ENCODE measurements at regions not wholly inside any gene's neighbourhood (a gene's known extent, or its start where the extent isn't known, plus 50 kb on each side); places are given as distances from the start of the nearest gene placed in this dataset.

DNA sequence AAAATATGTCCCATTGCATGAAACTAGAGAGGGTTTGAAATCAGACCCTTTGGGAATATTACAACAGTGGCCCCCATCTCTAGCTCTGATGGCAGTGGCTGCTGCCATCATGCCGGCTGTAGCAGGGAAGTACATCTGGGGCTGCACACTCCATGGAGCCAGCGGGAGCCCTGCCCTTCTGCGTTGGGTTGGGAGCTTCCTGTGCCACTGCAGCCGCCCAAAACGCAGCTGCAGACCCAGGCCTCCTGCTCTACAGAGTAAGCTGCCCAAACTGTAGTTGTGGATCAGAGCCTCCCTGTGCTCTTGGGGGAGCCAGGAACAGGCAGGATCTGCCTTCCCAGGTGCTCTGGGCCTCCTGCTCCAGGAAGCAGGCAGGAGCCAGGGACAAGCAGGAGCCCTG, 450.0 kb downstream of the HS3ST3B1 start:
- H3K9ac ChIP-seq (ENCODE audit: low read length), result no peak overlapping the region

DNA sequence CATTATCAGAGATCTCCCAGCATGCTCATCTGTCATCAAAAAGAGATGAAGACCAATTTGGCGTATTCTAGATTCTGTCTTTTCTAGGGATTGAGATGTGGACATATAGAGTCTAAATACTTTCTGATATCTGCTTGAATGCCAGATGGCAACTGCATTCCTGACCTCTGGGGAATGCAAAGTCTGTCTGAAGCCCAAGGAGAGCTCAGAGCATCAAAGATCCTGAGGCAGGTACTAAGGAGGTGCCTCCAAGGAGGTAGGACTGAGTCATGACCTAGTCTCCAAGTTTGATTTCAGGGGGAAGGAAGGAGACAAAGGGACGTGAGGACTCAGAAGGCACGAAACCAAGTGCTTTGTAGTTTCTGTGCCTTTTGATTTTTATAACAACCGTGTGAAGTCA, 448.4 kb downstream of the HS3ST3B1 start:
- H3K9me3 ChIP-seq (ENCODE audit: control insufficient read depth, insufficient read depth, low read depth, low read length), result no peaks in the 10 kb centered on the region

More for the DNA sequence above, 450.0 kb downstream of the HS3ST3B1 start:
- H3K27ac ChIP-seq (ENCODE audit: low read depth, low read length), result no peak overlapping the region
- no peaks in the 10 kb centered on the region for H3K27me3 ChIP-seq (ENCODE audit: control insufficient read depth, insufficient read depth, low read length)
- no peaks in the 10 kb centered on the region; the same call in 1 of the 2 replicates for H3K4me1 ChIP-seq (ENCODE audit: control insufficient read depth, insufficient read depth, low read length)
- H3K9me3 ChIP-seq (ENCODE audit: control insufficient read depth, insufficient read depth, low read depth, low read length), result no peaks in the 10 kb centered on the region
- H3K36me3 ChIP-seq (ENCODE audit: control insufficient read depth, insufficient read depth, low read length), result no peaks in the 10 kb centered on the region
- H3K4me3 ChIP-seq (ENCODE audit: low read depth, low read length), result no peak overlapping the region

GRCh38 chr17:14748036-14748710, 447.3 kb downstream of the HS3ST3B1 start:
- no peaks in the 10 kb centered on the region for H3K27me3 ChIP-seq (ENCODE audit: control insufficient read depth, insufficient read depth, low read length)
- no peak overlapping the region for H3K4me3 ChIP-seq (ENCODE audit: low read depth, low read length)
- H3K27ac ChIP-seq (ENCODE audit: low read depth, low read length), result no peak overlapping the region
- no peaks in the 10 kb centered on the region for H3K36me3 ChIP-seq (ENCODE audit: control insufficient read depth, insufficient read depth, low read length)
- H3K9me3 ChIP-seq (ENCODE audit: control insufficient read depth, insufficient read depth, low read depth, low read length), result no peaks in the 10 kb centered on the region
- H3K4me1 ChIP-seq (ENCODE audit: control insufficient read depth, insufficient read depth, low read length), result no peaks in the 10 kb centered on the region; the same call in 1 of the 2 replicates
- H3K9ac ChIP-seq (ENCODE audit: low read length), result no peak overlapping the region

More for the DNA sequence above, 448.4 kb downstream of the HS3ST3B1 start:
- no peaks in the 10 kb centered on the region for H3K27me3 ChIP-seq (ENCODE audit: control insufficient read depth, insufficient read depth, low read length)
- no peak overlapping the region for H3K27ac ChIP-seq (ENCODE audit: low read depth, low read length)
- no peaks in the 10 kb centered on the region for H3K36me3 ChIP-seq (ENCODE audit: control insufficient read depth, insufficient read depth, low read length)
- no peaks in the 10 kb centered on the region; the same call in 1 of the 2 replicates for H3K4me1 ChIP-seq (ENCODE audit: control insufficient read depth, insufficient read depth, low read length)
- no peak overlapping the region for H3K9ac ChIP-seq (ENCODE audit: low read length)
- no peak overlapping the region for H3K4me3 ChIP-seq (ENCODE audit: low read depth, low read length)

- Histone ChIP-seq H3K9me3 (ENCODE audit: control insufficient read depth, insufficient read depth, low read depth, low read length) (no peaks in the 10 kb centered on the region), H3K4me3 (ENCODE audit: low read depth, low read length) (no peak overlapping the region), H3K36me3 (ENCODE audit: control insufficient read depth, insufficient read depth, low read length) (no peaks in the 10 kb centered on the region), H3K9ac (ENCODE audit: low read length) (no peak overlapping the region), H3K4me1 (ENCODE audit: control insufficient read depth, insufficient read depth, low read length) (no peaks in the 10 kb centered on the region; the same call in 1 of the 2 replicates), H3K27ac (ENCODE audit: low read depth, low read length) (no peak overlapping the region), H3K27me3 (ENCODE audit: control insufficient read depth, insufficient read depth, low read length) (no peaks in the 10 kb centered on the region)
Measured at GRCh38 chr17:14747603-14747950, 446.7 kb downstream of the HS3ST3B1 start.

- Histone ChIP-seq H3K9me3 (ENCODE audit: control insufficient read depth, insufficient read depth, low read depth, low read length) (no peaks in the 10 kb centered on the region), H3K9ac (ENCODE audit: low read length) (no peak overlapping the region), H3K27ac (ENCODE audit: low read depth, low read length) (no peak overlapping the region), H3K36me3 (ENCODE audit: control insufficient read depth, insufficient read depth, low read length) (no peaks in the 10 kb centered on the region), H3K4me1 (ENCODE audit: control insufficient read depth, insufficient read depth, low read length) (no peaks in the 10 kb centered on the region; the same call in 1 of the 2 replicates), H3K4me3 (ENCODE audit: low read depth, low read length) (no peak overlapping the region), H3K27me3 (ENCODE audit: control insufficient read depth, insufficient read depth, low read length) (no peaks in the 10 kb centered on the region)
Measured at GRCh38 chr17:14746822-14747602, 446.1 kb downstream of the HS3ST3B1 start.

- no peaks in the 10 kb centered on the region for H3K9me3 ChIP-seq (ENCODE audit: control insufficient read depth, insufficient read depth, low read depth, low read length)
- H3K4me1 ChIP-seq (ENCODE audit: control insufficient read depth, insufficient read depth, low read length), result peaks cover 6% of the 10 kb centered on the region
- H3K36me3 ChIP-seq (ENCODE audit: control insufficient read depth, insufficient read depth, low read length), result no peaks in the 10 kb centered on the region
- H3K27me3 ChIP-seq (ENCODE audit: control insufficient read depth, insufficient read depth, low read length), result no peaks in the 10 kb centered on the region
- no peak overlapping the region for H3K4me3 ChIP-seq (ENCODE audit: low read depth, low read length)
- no peak overlapping the region for H3K9ac ChIP-seq (ENCODE audit: low read length)
- no peak overlapping the region for H3K27ac ChIP-seq (ENCODE audit: low read depth, low read length)
Measured at GRCh38 chr17:14745541-14745940, 444.7 kb downstream of the HS3ST3B1 start.

DNA sequence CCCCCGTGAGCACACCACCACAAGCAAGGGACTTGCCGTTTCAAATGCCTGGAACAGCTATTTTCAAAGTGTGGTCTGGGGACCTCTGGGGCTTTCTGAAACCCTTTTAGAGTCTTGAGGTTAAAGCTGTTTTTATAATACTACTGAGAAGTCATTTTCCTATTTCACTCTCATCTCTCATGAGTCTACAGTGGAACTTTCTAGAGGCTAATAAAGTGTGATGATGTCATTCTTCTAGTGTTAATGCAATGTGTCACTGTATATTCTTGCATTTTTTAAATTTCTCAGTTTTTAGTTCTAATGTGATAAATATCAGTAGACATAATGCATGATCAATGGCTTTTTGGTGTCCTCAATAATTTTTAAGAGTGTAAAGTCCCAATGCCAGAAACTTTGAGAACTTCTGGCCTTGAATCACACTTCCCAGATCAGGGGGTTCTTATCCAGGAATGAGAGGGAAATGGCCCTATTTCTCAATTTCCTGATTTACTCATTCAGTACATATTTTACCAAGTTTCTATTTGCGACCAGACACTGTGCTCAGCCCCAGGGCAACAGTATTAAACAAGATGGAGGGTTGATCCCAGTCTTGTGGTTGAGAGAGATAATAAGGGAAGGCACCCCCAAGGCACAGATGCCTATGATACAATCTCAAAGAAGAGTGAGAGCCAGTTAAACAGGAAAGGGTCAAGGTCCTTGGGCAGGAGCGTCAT, 444.0 kb downstream of the HS3ST3B1 start:
- H3K36me3 ChIP-seq (ENCODE audit: control insufficient read depth, insufficient read depth, low read length), result no peaks in the 10 kb centered on the region

DNA sequence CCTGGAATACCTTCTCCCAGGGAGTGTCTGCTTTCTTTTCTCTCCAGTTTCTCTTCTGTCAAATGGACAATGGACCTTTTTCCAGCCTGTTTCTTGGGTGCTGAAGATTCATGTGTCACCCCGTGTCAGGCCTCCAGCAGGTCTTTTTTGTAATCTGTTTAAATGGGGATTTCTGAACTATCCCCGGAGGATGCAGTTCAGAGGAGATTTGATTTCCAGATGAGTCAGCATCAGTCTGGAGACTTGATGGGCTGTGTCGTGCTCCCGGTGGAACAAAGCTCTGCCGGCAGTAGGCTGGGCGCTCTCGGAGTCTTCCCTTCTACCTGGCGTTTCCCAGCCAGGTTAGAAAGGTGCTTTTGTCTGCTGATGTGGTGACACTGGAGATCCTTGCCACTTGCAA, 440.6 kb downstream of the HS3ST3B1 start:
- Histone ChIP-seq H3K9me3 (ENCODE audit: control insufficient read depth, insufficient read depth, low read depth, low read length) (no peaks in the 10 kb centered on the region), H3K4me1 (ENCODE audit: control insufficient read depth, insufficient read depth, low read length) (peaks cover 15% of the 10 kb centered on the region), H3K9ac (ENCODE audit: low read length) (no peak overlapping the region), H3K27ac (ENCODE audit: low read depth, low read length) (no peak overlapping the region), H3K36me3 (ENCODE audit: control insufficient read depth, insufficient read depth, low read length) (no peaks in the 10 kb centered on the region), H3K27me3 (ENCODE audit: control insufficient read depth, insufficient read depth, low read length) (no peaks in the 10 kb centered on the region), H3K4me3 (ENCODE audit: low read depth, low read length) (no peak overlapping the region)

More for the DNA sequence above, 444.0 kb downstream of the HS3ST3B1 start:
- no peak overlapping the region for H3K4me3 ChIP-seq (ENCODE audit: low read depth, low read length)
- no peaks in the 10 kb centered on the region for H3K27me3 ChIP-seq (ENCODE audit: control insufficient read depth, insufficient read depth, low read length)
- no peak overlapping the region for H3K9ac ChIP-seq (ENCODE audit: low read length)
- H3K4me1 ChIP-seq (ENCODE audit: control insufficient read depth, insufficient read depth, low read length), result peaks cover 8% of the 10 kb centered on the region
- H3K9me3 ChIP-seq (ENCODE audit: control insufficient read depth, insufficient read depth, low read depth, low read length), result no peaks in the 10 kb centered on the region
- no peak overlapping the region for H3K27ac ChIP-seq (ENCODE audit: low read depth, low read length)

GRCh38 chr17:14739656-14740431, 439.0 kb downstream of the HS3ST3B1 start:
- Histone ChIP-seq H3K9me3 (ENCODE audit: control insufficient read depth, insufficient read depth, low read depth, low read length) (no peaks in the 10 kb centered on the region), H3K4me1 (ENCODE audit: control insufficient read depth, insufficient read depth, low read length) (peaks cover 15% of the 10 kb centered on the region), H3K4me3 (ENCODE audit: low read depth, low read length) (no peak overlapping the region), H3K27ac (ENCODE audit: low read depth, low read length) (no peak overlapping the region), H3K36me3 (ENCODE audit: control insufficient read depth, insufficient read depth, low read length) (no peaks in the 10 kb centered on the region), H3K27me3 (ENCODE audit: control insufficient read depth, insufficient read depth, low read length) (no peaks in the 10 kb centered on the region), H3K9ac (ENCODE audit: low read length) (no peak overlapping the region)

GRCh38 chr17:14738652-14738988, 437.7 kb downstream of the HS3ST3B1 start:
- Histone ChIP-seq H3K27ac (ENCODE audit: low read depth, low read length) (no peak overlapping the region), H3K9ac (ENCODE audit: low read length) (no peak overlapping the region), H3K9me3 (ENCODE audit: control insufficient read depth, insufficient read depth, low read depth, low read length) (no peaks in the 10 kb centered on the region), H3K27me3 (ENCODE audit: control insufficient read depth, insufficient read depth, low read length) (no peaks in the 10 kb centered on the region), H3K36me3 (ENCODE audit: control insufficient read depth, insufficient read depth, low read length) (no peaks in the 10 kb centered on the region), H3K4me1 (ENCODE audit: control insufficient read depth, insufficient read depth, low read length) (peaks cover 15% of the 10 kb centered on the region), H3K4me3 (ENCODE audit: low read depth, low read length) (no peak overlapping the region)
